Endodermal cell (in vitro differentiated cells): ENCODE measurements at regions not wholly inside any gene's neighbourhood (a gene's known extent, or its start where the extent isn't known, plus 50 kb on each side); places are given as distances from the start of the nearest gene placed in this dataset.

Experiments used
- DNase-seq: peaks from one replicate; pipeline ENCODE4 v3.0.0-alpha.2; 2017
- H3K27ac ChIP-seq: 2 replicates; pipeline ENCODE4 v1.5.1; 2013; ENCODE audit warnings: mild to moderate bottlenecking, low read depth, low read length, moderate library complexity
- H3K27me3 ChIP-seq: 2 replicates; pipeline ENCODE4 v1.6.1; 2013; ENCODE audit warnings: mild to moderate bottlenecking, low read length, moderate library complexity; ENCODE audit not compliant: insufficient read depth, control insufficient read depth, poor library complexity, severe bottlenecking
- H3K36me3 ChIP-seq: 2 replicates; pipeline ENCODE4 v1.7.0; 2013; ENCODE audit warnings: mild to moderate bottlenecking, low read length, moderate library complexity; ENCODE audit not compliant: control insufficient read depth, insufficient read depth
- H3K4me1 ChIP-seq: one replicate; pipeline ENCODE4 v1.7.0; 2013; ENCODE audit warnings: low read length; ENCODE audit not compliant: control insufficient read depth, insufficient read depth
- H3K4me3 ChIP-seq: 2 replicates; pipeline ENCODE4 v1.5.1; 2013; ENCODE audit warnings: mild to moderate bottlenecking, low read length, moderate library complexity
- H3K9ac ChIP-seq: 2 replicates; pipeline ENCODE4 v1.6.1; 2013; ENCODE audit warnings: mild to moderate bottlenecking, low read length, moderate library complexity; ENCODE audit not compliant: poor library complexity, severe bottlenecking; ENCODE audit errors: extremely low read depth
- H3K9me3 ChIP-seq: 2 replicates; pipeline ENCODE4 v1.6.1; 2013; ENCODE audit warnings: mild to moderate bottlenecking, low read length, moderate library complexity; ENCODE audit not compliant: control insufficient read depth
- H3K27ac Mint-ChIP-seq: 2 replicates; pipeline ENCODE4 v1.8.0; 2020; ENCODE audit warnings: mixed read lengths
- H3K27me3 Mint-ChIP-seq: 2 replicates; pipeline ENCODE4 v1.8.0; 2021; ENCODE audit warnings: mild to moderate bottlenecking, mixed read lengths; ENCODE audit not compliant: insufficient read depth
- H3K36me3 Mint-ChIP-seq: 2 replicates; pipeline ENCODE4 v1.8.0; 2020; ENCODE audit warnings: low read depth, mixed read lengths
- H3K4me1 Mint-ChIP-seq: 2 replicates; pipeline ENCODE4 v1.8.0; 2020; ENCODE audit warnings: mixed read lengths
- H3K4me3 Mint-ChIP-seq: 2 replicates; pipeline ENCODE4 v1.8.0; 2020; ENCODE audit warnings: mild to moderate bottlenecking, moderate library complexity, mixed read lengths
- H3K9me3 Mint-ChIP-seq: 2 replicates; pipeline ENCODE4 v1.8.0; 2020; ENCODE audit warnings: mild to moderate bottlenecking, mixed read lengths
- CTCF ChIP-seq: fragments of 200-600 bp; sonication (generic); conservative IDR thresholded peaks from 2 replicates; pipeline ENCODE4 v1.5.0; 2021; ENCODE audit warnings: antibody characterized with exemption, mild to moderate bottlenecking
- WGBS, 2 experiments: methylation state at CpG; one replicate each; pipeline versions ENCODE4 v1.1.5 to v1.1.7; 2013; ENCODE audit warnings: missing lambda C conversion rate in 2 of 2, mixed read lengths in 1 of 2; ENCODE audit not compliant: insufficient coverage in 1 of 2, insufficient read length in 1 of 2; 5-methylcytosine and 5-hydroxymethylcytosine counted together

GRCh38 chr13:88360761-88361160 lies 689.6 kb downstream of the SLITRK5 start:
- H3K36me3 Mint-ChIP-seq, result no peaks in the 10 kb centered on the region
- Histone ChIP-seq H3K27ac (no peak overlapping the region), H3K4me1 (no peaks in the 10 kb centered on the region), H3K36me3 (no peaks in the 10 kb centered on the region), H3K9me3 (no peaks in the 10 kb centered on the region), H3K9ac (no peak overlapping the region), H3K27me3 (no peaks in the 10 kb centered on the region), H3K4me3 (no peak overlapping the region)
- TF ChIP-seq CTCF, result no peak
- DNase-seq, result no peak
- H3K27me3 Mint-ChIP-seq, result no peaks in the 10 kb centered on the region
- WGBS, 2 experiments, result 92 to 100% methylated on average over 1 to 2 of the region's 2 CpGs
- no peaks in the 10 kb centered on the region for H3K9me3 Mint-ChIP-seq
- H3K4me1 Mint-ChIP-seq, result peaks cover 2% of the 10 kb centered on the region
- no peak overlapping the region for H3K27ac Mint-ChIP-seq
- no peak overlapping the region for H3K4me3 Mint-ChIP-seq

- Mint-ChIP-seq H3K9me3 (peaks cover 13% of the 10 kb centered on the region), H3K27me3 (no peaks in the 10 kb centered on the region)
These were observed 698.7 kb downstream of the SLITRK5 start for GRCh38 chr13:88369866-88370265.

GRCh38 chr13:88376760-88377388 lies 705.7 kb downstream of the SLITRK5 start:
- DNase-seq, result no peak
- Mint-ChIP-seq H3K27me3 (no peaks in the 10 kb centered on the region), H3K4me1 (no peaks in the 10 kb centered on the region), H3K36me3 (no peaks in the 10 kb centered on the region), H3K27ac (no peak overlapping the region), H3K9me3 (peaks cover 20% of the 10 kb centered on the region), H3K4me3 (no peak overlapping the region)
- no peaks in the 10 kb centered on the region for H3K36me3 ChIP-seq
- no peak overlapping the region for H3K27ac ChIP-seq
- H3K9ac ChIP-seq, result no peak overlapping the region
- TF ChIP-seq CTCF, result no peak
- H3K9me3 ChIP-seq, result peaks cover 16% of the 10 kb centered on the region
- H3K27me3 ChIP-seq, result no peaks in the 10 kb centered on the region
- 90% methylated on average over 2 of the region's 2 CpGs; no CpG with 5 or more reads in 1 of the 2 experiments for WGBS, 2 experiments
- H3K4me1 ChIP-seq, result no peaks in the 10 kb centered on the region
- H3K4me3 ChIP-seq, result no peak overlapping the region

More at GRCh38 chr13:88369866-88370265, 698.7 kb downstream of the SLITRK5 start:
- no peak for DNase-seq
- Histone ChIP-seq H3K4me1 (no peaks in the 10 kb centered on the region), H3K27me3 (no peaks in the 10 kb centered on the region), H3K9ac (no peak overlapping the region), H3K27ac (no peak overlapping the region), H3K9me3 (peaks cover 8% of the 10 kb centered on the region), H3K4me3 (no peak overlapping the region), H3K36me3 (no peaks in the 10 kb centered on the region)
- H3K4me1 Mint-ChIP-seq, result no peaks in the 10 kb centered on the region
- H3K4me3 Mint-ChIP-seq, result no peak overlapping the region
- no peak overlapping the region for H3K27ac Mint-ChIP-seq
- TF ChIP-seq CTCF, result no peak
- H3K36me3 Mint-ChIP-seq, result no peaks in the 10 kb centered on the region
